Suprapubic skin (tissue), 3 donors: ENCODE measurements at regions not wholly inside any gene's neighbourhood (a gene's known extent, or its start where the extent isn't known, plus 50 kb on each side); places are given as distances from the start of the nearest gene placed in this dataset.

ENCODE experiments used
- EP300 ChIP-seq: sonication (generic); formaldehyde crosslinking; IDR thresholded peaks from one replicate; pipeline ENCODE4 v1.6.1; 2017; ENCODE audit warnings: antibody characterized with exemption
- POLR2A ChIP-seq, 2 donors: fragments of 450-650 bp; IDR thresholded peaks; one replicate each; pipeline ENCODE4 v1.6.1; 2017; ENCODE audit warnings: antibody characterized with exemption in 2 of 2, mild to moderate bottlenecking in 2 of 2, moderate library complexity in 2 of 2
- TF ChIP-seq, protein P1 (sequence below), 2 donors: fragments of 200-600 bp in 1 of 2; fragments of 450-650 bp in 1 of 2; sonication (generic) in 1 of 2; IDR thresholded peaks; one replicate each; pipeline ENCODE4 v1.5.1; 2016 to 2019; ENCODE audit warnings: antibody characterized with exemption in 2 of 2, mild to moderate bottlenecking in 1 of 2, moderate library complexity in 1 of 2

DNA sequence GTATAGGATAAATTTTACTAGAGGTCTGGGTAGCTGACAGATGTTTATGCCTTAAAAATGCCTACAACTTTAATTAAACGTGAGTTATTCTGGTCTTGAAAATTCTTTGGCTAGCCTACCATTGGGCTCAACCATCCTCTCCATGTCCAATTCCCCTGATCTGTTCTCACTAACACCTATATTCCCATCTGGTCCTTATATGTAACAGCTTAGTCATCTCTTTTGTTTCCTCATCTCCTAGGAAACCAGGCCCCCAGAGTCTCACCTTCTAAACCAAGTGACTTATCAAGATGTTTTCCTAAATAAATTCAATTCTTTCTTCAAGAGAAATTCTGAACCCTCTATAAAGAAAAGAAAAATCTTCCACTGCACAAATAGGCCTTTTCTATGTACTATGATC lies 148.5 kb downstream of the TTC32 start:
- TF ChIP-seq, protein P1, sequence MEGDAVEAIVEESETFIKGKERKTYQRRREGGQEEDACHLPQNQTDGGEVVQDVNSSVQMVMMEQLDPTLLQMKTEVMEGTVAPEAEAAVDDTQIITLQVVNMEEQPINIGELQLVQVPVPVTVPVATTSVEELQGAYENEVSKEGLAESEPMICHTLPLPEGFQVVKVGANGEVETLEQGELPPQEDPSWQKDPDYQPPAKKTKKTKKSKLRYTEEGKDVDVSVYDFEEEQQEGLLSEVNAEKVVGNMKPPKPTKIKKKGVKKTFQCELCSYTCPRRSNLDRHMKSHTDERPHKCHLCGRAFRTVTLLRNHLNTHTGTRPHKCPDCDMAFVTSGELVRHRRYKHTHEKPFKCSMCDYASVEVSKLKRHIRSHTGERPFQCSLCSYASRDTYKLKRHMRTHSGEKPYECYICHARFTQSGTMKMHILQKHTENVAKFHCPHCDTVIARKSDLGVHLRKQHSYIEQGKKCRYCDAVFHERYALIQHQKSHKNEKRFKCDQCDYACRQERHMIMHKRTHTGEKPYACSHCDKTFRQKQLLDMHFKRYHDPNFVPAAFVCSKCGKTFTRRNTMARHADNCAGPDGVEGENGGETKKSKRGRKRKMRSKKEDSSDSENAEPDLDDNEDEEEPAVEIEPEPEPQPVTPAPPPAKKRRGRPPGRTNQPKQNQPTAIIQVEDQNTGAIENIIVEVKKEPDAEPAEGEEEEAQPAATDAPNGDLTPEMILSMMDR (IDR thresholded peaks at IDR 0.05), result no peak
- TF ChIP-seq POLR2A (IDR thresholded peaks at IDR 0.05) (no peak), EP300 (no peak)
